ENCODE measurements at regions not wholly inside any gene's neighbourhood (a gene's known extent, or its start where the extent isn't known, plus 50 kb on each side); places are given as distances from the start of the nearest gene placed in this dataset.

- H3K36me3 ChIP-seq = no peaks in the 10 kb centered on the region
- WGBS, 2 donors (ENCODE audit: low coverage in 1 of 2) = 63 to 70% methylated on average over 2 of the region's 2 CpGs
- no peaks in the 10 kb centered on the region for H3K4me1 ChIP-seq
- no peak overlapping the region for H3K27ac ChIP-seq
- no peak overlapping the region for H3K4me3 ChIP-seq
- H3K9me3 ChIP-seq = no peaks in the 10 kb centered on the region
- TF ChIP-seq POLR2A (IDR thresholded peaks at IDR 0.05) = no peak
- no peak for TF ChIP-seq EP300 (IDR thresholded peaks at IDR 0.05)
- TF ChIP-seq POLR2AphosphoS5 (IDR thresholded peaks at IDR 0.05) = no peak
- TF ChIP-seq CTCF (IDR thresholded peaks at IDR 0.05) = no peak
- no peaks in the 10 kb centered on the region for H3K27me3 ChIP-seq
- no peak for ATAC-seq
These were observed 390.4 kb downstream of the ZIC1 start for GRCh38 chr3:147799601-147800000.

DNA sequence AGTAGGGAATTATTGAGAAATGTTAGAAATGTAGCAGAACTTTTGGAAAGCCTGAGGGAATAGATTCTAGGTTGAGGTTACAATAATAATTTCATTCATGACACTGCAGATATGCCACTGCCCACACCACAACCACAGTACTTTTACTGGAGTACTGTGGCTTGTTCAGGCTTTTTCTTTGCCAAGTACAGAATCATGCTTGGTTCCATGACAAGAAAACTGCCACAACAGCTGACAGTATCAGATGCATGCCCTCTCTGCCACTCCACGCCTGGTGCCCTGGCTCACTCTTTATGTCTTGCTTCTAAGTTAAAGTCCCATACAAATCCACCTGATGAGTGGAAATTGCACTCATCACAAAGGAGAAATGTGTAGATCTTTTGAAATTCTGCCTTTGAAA lies 398.6 kb downstream of the ZIC1 start:
- TF ChIP-seq CTCF (IDR thresholded peaks at IDR 0.05) (no peak), EP300 (IDR thresholded peaks at IDR 0.05) (no peak), POLR2A (IDR thresholded peaks at IDR 0.05) (no peak), POLR2AphosphoS5 (IDR thresholded peaks at IDR 0.05) (no peak)
- 92 to 100% methylated on average over 1 of the region's 1 CpG for WGBS, 2 donors (ENCODE audit: low coverage in 1 of 2)
- Histone ChIP-seq H3K27ac (no peak overlapping the region), H3K4me3 (no peak overlapping the region), H3K27me3 (no peaks in the 10 kb centered on the region), H3K9me3 (no peaks in the 10 kb centered on the region), H3K36me3 (no peaks in the 10 kb centered on the region), H3K4me1 (no peaks in the 10 kb centered on the region)
- ATAC-seq = no peak

DNA sequence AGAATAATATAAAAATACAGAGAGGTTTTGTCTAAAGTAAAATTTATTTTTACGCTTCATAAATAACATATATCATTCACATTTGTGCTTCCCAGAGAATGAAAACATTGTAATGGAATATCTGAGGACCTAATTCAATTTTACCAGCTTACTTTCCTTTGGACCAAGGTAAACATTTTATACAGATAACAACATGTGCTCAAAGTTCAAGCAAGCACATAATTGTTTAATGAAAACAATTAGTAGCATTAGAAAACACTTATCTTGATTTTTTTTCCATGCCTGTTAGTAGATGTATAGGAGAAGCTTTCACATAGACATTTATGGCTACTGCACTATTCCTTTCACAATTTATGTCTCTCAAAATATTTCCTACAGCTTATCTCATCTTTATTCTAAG lies 400.0 kb downstream of the ZIC1 start:
- Histone ChIP-seq H3K27me3 (no peaks in the 10 kb centered on the region), H3K27ac (no peak overlapping the region), H3K4me3 (no peak overlapping the region), H3K36me3 (no peaks in the 10 kb centered on the region), H3K4me1 (no peaks in the 10 kb centered on the region), H3K9me3 (no peaks in the 10 kb centered on the region)
- TF ChIP-seq CTCF (IDR thresholded peaks at IDR 0.05) (no peak), EP300 (IDR thresholded peaks at IDR 0.05) (no peak), POLR2A (IDR thresholded peaks at IDR 0.05) (no peak), POLR2AphosphoS5 (IDR thresholded peaks at IDR 0.05) (no peak)
- 88 to 100% methylated on average over 1 of the region's 1 CpG for WGBS, 2 donors (ENCODE audit: low coverage in 1 of 2)
- ATAC-seq = no peak

GRCh38 chr3:147812186-147812911 lies 403.2 kb downstream of the ZIC1 start:
- H3K36me3 ChIP-seq = no peaks in the 10 kb centered on the region
- no peaks in the 10 kb centered on the region for H3K27me3 ChIP-seq
- no peak for TF ChIP-seq CTCF (IDR thresholded peaks at IDR 0.05)
- TF ChIP-seq EP300 (IDR thresholded peaks at IDR 0.05) = no peak
- no peak for TF ChIP-seq POLR2AphosphoS5 (IDR thresholded peaks at IDR 0.05)
- TF ChIP-seq POLR2A (IDR thresholded peaks at IDR 0.05) = no peak
- H3K27ac ChIP-seq = no peak overlapping the region
- H3K9me3 ChIP-seq = no peaks in the 10 kb centered on the region
- no peaks in the 10 kb centered on the region for H3K4me1 ChIP-seq
- no peak overlapping the region for H3K4me3 ChIP-seq
- no peak for ATAC-seq
- WGBS, 2 donors (ENCODE audit: low coverage in 1 of 2) = 59 to 90% methylated on average over 4 of the region's 4 CpGs

GRCh38 chr3:147813256-147813655 lies 404.1 kb downstream of the ZIC1 start:
- TF ChIP-seq EP300 (IDR thresholded peaks at IDR 0.05) = no peak
- no peak for TF ChIP-seq CTCF (IDR thresholded peaks at IDR 0.05)
- TF ChIP-seq POLR2AphosphoS5 (IDR thresholded peaks at IDR 0.05) = no peak
- no peak for TF ChIP-seq POLR2A (IDR thresholded peaks at IDR 0.05)
- ATAC-seq = no peak
- Histone ChIP-seq H3K9me3 (no peaks in the 10 kb centered on the region), H3K4me3 (no peak overlapping the region), H3K4me1 (no peaks in the 10 kb centered on the region), H3K27me3 (no peaks in the 10 kb centered on the region), H3K27ac (no peak overlapping the region), H3K36me3 (no peaks in the 10 kb centered on the region)
- WGBS, 2 donors (ENCODE audit: low coverage in 1 of 2) = 64 to 68% methylated on average over 4 of the region's 4 CpGs

Measured in gastroesophageal sphincter (tissue), 4 donors.